ENCODE measurements at regions not wholly inside any gene's neighbourhood (a gene's known extent, or its start where the extent isn't known, plus 50 kb on each side); places are given as distances from the start of the nearest gene placed in this dataset.

- H2AK9ac ChIP-seq (replicated peaks; ENCODE audit: low read depth, low read length, poor library complexity) = no peak overlapping the region
- H3K18ac ChIP-seq (ENCODE audit: low read depth, low read length) = no peak overlapping the region
- no peak for ATAC-seq (ENCODE audit: low read depth)
- H4K8ac ChIP-seq (ENCODE audit: low read depth in 2 of 2, low read length in 2 of 2) = no peak overlapping the region
- in situ Hi-C loops (cut with MboI; ENCODE audit: low sequenced_read_pairs) = no loop called here
- no peak overlapping the region for H2BK120ac ChIP-seq (ENCODE audit: low read depth, low read length)
- no peak overlapping the region for H3K4me2 ChIP-seq (ENCODE audit: low read depth, low read length)
- H3K4me1 ChIP-seq (ENCODE audit: control insufficient read depth, insufficient read depth, low read length) = no peaks in the 10 kb centered on the region
- dilution Hi-C loops (cut with HindIII; ENCODE audit: low sequenced_read_pairs, unreplicated experiment) = no loop called here
- no TSS peak for BruUV-seq (replicated peaks)
- H4K5ac ChIP-seq (ENCODE audit: low read depth, low read length) = no peak overlapping the region
- no peaks in the 10 kb centered on the region for H3K79me1 ChIP-seq (ENCODE audit: low read depth in 1 of 2, low read length in 2 of 2)
- no peak overlapping the region for H3K23ac ChIP-seq (ENCODE audit: low read depth, low read length)
- H3K4me3 ChIP-seq (ENCODE audit: insufficient read depth, low read depth, low read length) = no peak overlapping the region
- no peak for DNase-seq
- no peaks in the 10 kb centered on the region for H3K36me3 ChIP-seq (ENCODE audit: control insufficient read depth, insufficient read depth, low read length)
- H2AK5ac ChIP-seq (ENCODE audit: low read depth, low read length) = no peak overlapping the region
- ChIA-PET CTCF (no interaction called here), POLR2A (ENCODE audit: unreplicated experiment) (no interaction called here)
- no peak overlapping the region for H2AFZ ChIP-seq (replicated peaks; ENCODE audit: low read length, poor library complexity)
- H4K91ac ChIP-seq (ENCODE audit: insufficient read depth, low read depth, low read length) = no peak overlapping the region
- no peak overlapping the region for H2BK5ac ChIP-seq (ENCODE audit: low read depth, low read length, poor library complexity, severe bottlenecking)
- no peaks in the 10 kb centered on the region for H4K20me1 ChIP-seq (ENCODE audit: insufficient read depth, low read length)
- H2BK20ac ChIP-seq (ENCODE audit: low read depth, low read length) = no peak overlapping the region
- TF ChIP-seq RAD21 (IDR thresholded peaks at IDR 0.05; ENCODE audit: low read length) (no peak), CEBPB (IDR thresholded peaks at IDR 0.05; ENCODE audit: low read depth, low read length) (no peak), MAFK (IDR thresholded peaks at IDR 0.05; ENCODE audit: low read depth, low read length) (no peak)
- TF ChIP-seq, protein P1, sequence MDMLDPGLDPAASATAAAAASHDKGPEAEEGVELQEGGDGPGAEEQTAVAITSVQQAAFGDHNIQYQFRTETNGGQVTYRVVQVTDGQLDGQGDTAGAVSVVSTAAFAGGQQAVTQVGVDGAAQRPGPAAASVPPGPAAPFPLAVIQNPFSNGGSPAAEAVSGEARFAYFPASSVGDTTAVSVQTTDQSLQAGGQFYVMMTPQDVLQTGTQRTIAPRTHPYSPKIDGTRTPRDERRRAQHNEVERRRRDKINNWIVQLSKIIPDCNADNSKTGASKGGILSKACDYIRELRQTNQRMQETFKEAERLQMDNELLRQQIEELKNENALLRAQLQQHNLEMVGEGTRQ (IDR thresholded peaks at IDR 0.05; ENCODE audit: low read depth, low read length) = no peak
- no peak overlapping the region for H2BK15ac ChIP-seq (ENCODE audit: low read depth, low read length)
- no peak overlapping the region for H3K14ac ChIP-seq (replicated peaks; ENCODE audit: low read depth, low read length)
- no peak overlapping the region for H3K9ac ChIP-seq (ENCODE audit: low read depth, low read length)
- H3K27me3 ChIP-seq (ENCODE audit: control insufficient read depth, insufficient read depth, low read length) = no peaks in the 10 kb centered on the region
- no CpG with 5 or more reads among the region's 8 CpGs for WGBS, 2 experiments (ENCODE audit: extremely low coverage in 2 of 2, insufficient read length in 1 of 2)
- H3K27ac ChIP-seq (ENCODE audit: insufficient read depth, low read length) = no peak overlapping the region
- H3K9me3 ChIP-seq (ENCODE audit: control insufficient read depth, insufficient read depth, low read length) = peaks cover 13% of the 10 kb centered on the region
- no peak overlapping the region for H3K56ac ChIP-seq (ENCODE audit: extremely low read depth, insufficient read depth, low read length)
- no peak overlapping the region for H3K4ac ChIP-seq (ENCODE audit: low read depth, low read length)
- intact Hi-C loops (cut with micrococcal nuclease) = no loop called here
- H3K9me1 ChIP-seq (ENCODE audit: insufficient read depth, low read length) = no peaks in the 10 kb centered on the region
These were observed 200.7 kb downstream of the CHRM3 start for GRCh38 chr1:239587066-239587465.

Data from IMR-90 (cell line).